ENCODE measurements at regions not wholly inside any gene's neighbourhood (a gene's known extent, or its start where the extent isn't known, plus 50 kb on each side); places are given as distances from the start of the nearest gene placed in this dataset.

- TF ChIP-seq CTCF (conservative IDR thresholded peaks at IDR 0.05; ENCODE audit: low read length) (no peak), EZH2phosphoT487 (IDR thresholded peaks at IDR 0.05; ENCODE audit: borderline replicate concordance, low read depth, low read length) (no peak)
Measured at GRCh38 chr10:125235093-125236069, 75.0 kb upstream of the CTBP2 start.

All from OCI-LY7 (cell line).